Limb (tissue), 2 donors: ENCODE measurements at regions not wholly inside any gene's neighbourhood (a gene's known extent, or its start where the extent isn't known, plus 50 kb on each side); places are given as distances from the start of the nearest gene placed in this dataset.

ENCODE experiments used
- DNase-seq, 2 donors: peaks; one replicate each; pipeline ENCODE4 v3.0.0-alpha.2; 2016; ENCODE audit errors: extremely low spot score in 2 of 2

- DNase-seq, result no peak
Measured at GRCh38 chr15:46620392-46621013, 985.7 kb downstream of the SQOR start.

GRCh38 chr15:46622851-46623250 lies 988.0 kb downstream of the SQOR start:
- DNase-seq, result no peak

GRCh38 chr15:46636206-46636605 lies 1001.4 kb downstream of the SQOR start:
- DNase-seq, result no peak

- no peak for DNase-seq
Measured at GRCh38 chr15:46644501-46645481, 1010.0 kb downstream of the SQOR start.

GRCh38 chr15:46646490-46646889 lies 1011.7 kb downstream of the SQOR start:
- no peak for DNase-seq

GRCh38 chr15:46647046-46647445 lies 1012.2 kb downstream of the SQOR start:
- DNase-seq, result no peak

GRCh38 chr15:46652266-46652665 lies 1017.4 kb downstream of the SQOR start:
- DNase-seq, result no peak

GRCh38 chr15:46654993-46655392 lies 1020.2 kb downstream of the SQOR start:
- DNase-seq, result no peak

GRCh38 chr15:46660096-46660842 lies 1025.4 kb downstream of the SQOR start:
- no peak for DNase-seq

- no peak for DNase-seq
Measured at GRCh38 chr15:46670258-46670657, 1035.4 kb downstream of the SQOR start.

GRCh38 chr15:46671336-46671735 lies 1036.5 kb downstream of the SQOR start:
- DNase-seq, result no peak

- DNase-seq, result no peak
Measured at GRCh38 chr15:46672041-46672440, 1037.2 kb downstream of the SQOR start.

- DNase-seq, result no peak
Measured at GRCh38 chr15:46676233-46677206, 1040.8 kb upstream of the SEMA6D start.

GRCh38 chr15:46677491-46677890 lies 1039.8 kb upstream of the SEMA6D start:
- no peak for DNase-seq

- DNase-seq, result no peak
Measured at GRCh38 chr15:46681901-46682300, 1035.4 kb upstream of the SEMA6D start.

- DNase-seq, result no peak
Measured at GRCh38 chr15:46682969-46683791, 1034.1 kb upstream of the SEMA6D start.

GRCh38 chr15:46685096-46685495 lies 1032.2 kb upstream of the SEMA6D start:
- DNase-seq, result no peak

GRCh38 chr15:46685681-46686080 lies 1031.6 kb upstream of the SEMA6D start:
- no peak for DNase-seq

- no peak for DNase-seq
Measured at GRCh38 chr15:46696281-46696680, 1021.0 kb upstream of the SEMA6D start.

GRCh38 chr15:46701346-46701745 lies 1016.0 kb upstream of the SEMA6D start:
- no peak for DNase-seq
